GM20431 (cell line): ENCODE measurements at regions not wholly inside any gene's neighbourhood (a gene's known extent, or its start where the extent isn't known, plus 50 kb on each side); places are given as distances from the start of the nearest gene placed in this dataset.
"Not testable (repeated sequence)": the region's sequence is repeated elsewhere in the genome, so short reads cannot be mapped to it uniquely, and the experiment has no call there.

Experiments
- in situ Hi-C: fragments of 300-500 bp; cut with MseI, MboI; formaldehyde crosslinking; loops from one replicate; pipeline ENCODE4 v1.15.0; 2020; ENCODE audit warnings: low sequenced_read_pairs; ENCODE audit not compliant: unreplicated experiment

- in situ Hi-C loops: no loop called here
Observed at GRCh38 chr13:65756071-65756671, 1474.0 kb downstream of the PCDH9 start.

DNA sequence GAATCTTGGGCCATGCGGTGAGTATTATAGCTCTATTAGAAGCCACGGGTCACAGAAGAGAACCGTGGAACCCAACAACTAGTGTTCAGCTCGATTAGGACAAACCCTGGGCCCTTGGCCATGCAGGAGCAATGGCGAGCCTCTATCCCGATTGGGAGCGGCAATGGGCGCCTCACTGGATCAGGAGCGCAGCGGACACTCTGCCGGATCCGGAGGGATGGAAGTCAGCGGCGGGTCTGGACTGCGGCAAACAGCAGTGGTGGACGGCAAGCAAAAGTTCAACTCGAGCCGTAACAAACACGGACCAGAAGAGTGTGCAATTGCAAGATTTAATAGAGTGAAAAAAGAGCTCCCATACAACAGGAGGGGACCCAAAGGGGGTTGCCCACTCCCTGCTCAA, 1481.9 kb downstream of the PCDH9 start:
- in situ Hi-C loops: no loop called here

GRCh38 chr13:65746406-65746921, 1483.7 kb downstream of the PCDH9 start:
- in situ Hi-C loops: no loop called here

DNA sequence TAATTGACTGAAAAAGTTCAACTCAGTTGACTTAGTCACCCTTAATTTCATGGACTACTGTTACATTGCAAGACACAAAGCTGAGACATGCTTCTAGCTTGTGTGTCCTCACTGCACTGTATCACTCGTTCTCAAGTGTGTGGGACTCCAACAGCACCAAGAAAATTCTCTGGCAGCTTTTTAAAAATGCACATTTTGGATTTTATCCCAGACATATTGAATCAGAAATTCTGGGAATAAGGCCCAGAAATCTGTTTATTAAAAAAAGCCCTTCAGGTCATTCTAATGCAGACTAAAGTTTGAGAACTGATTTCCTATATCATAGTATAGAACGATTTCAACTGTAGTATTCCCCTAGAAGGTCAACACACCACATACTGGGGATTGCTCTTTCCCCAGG, 1485.3 kb downstream of the PCDH9 start:
- in situ Hi-C loops: no loop called here

DNA sequence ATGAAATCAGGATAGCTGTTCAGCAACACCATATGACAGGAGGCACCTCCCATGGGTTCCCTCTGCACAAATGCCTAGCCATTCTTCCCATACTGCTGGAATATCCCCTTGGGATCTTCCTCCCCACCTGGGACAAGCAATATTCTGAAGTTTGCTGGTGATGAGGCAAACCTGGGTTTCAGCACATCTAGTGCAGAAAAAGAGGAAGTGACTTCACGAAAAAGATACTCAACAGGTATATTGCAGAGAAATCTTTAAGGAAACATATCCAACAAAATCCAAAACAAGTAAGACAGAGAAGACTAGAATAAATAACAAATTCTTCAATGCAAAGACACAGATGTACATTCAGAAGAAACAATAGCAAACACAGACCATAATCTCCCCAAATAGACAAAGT, 1497.0 kb downstream of the PCDH9 start:
- in situ Hi-C loops: no loop called here

DNA sequence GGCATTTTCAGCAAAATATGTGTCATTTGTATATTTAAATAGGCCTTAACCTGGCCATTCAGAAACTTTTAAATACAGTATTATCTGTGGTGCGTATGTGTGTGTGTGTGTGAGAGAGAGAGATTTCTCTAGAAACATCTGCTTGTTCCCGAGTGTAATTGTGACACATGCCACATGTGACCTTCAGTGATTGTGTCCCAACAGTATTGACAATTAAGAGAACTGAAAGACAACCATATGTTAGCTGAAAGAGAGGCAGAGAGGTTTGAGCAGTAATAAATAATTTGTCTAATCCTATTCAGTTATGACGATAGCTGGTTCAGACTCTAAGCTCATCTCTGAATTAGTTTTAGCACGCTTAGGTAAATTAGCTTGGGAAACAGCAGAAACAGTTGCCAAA, 1503.1 kb downstream of the PCDH9 start:
- in situ Hi-C loops: no loop called here

DNA sequence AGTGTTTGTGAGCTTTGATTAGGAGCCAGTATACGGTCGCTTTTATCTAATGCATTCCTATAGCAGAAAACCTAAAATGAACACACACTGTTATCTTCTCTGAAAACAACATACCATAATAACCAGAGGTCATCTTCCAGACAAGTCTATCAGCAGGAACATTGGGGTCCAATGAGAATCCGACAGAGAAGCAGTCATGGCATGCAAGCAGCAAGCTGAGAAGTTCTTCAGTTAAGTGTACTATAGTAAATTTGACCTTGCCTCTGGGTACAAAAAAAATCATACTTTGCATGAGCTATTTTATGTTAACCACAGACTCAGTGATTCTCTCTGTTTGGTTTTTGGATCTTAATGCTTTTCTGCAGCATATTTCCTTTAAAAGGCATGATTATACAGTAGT, 1505.1 kb downstream of the PCDH9 start:
- in situ Hi-C loops: no loop called here

- in situ Hi-C loops: no loop called here
Observed at GRCh38 chr13:65724226-65724625, 1505.9 kb downstream of the PCDH9 start.

GRCh38 chr13:65722506-65722905, 1507.6 kb downstream of the PCDH9 start:
- in situ Hi-C loops: no loop called here

DNA sequence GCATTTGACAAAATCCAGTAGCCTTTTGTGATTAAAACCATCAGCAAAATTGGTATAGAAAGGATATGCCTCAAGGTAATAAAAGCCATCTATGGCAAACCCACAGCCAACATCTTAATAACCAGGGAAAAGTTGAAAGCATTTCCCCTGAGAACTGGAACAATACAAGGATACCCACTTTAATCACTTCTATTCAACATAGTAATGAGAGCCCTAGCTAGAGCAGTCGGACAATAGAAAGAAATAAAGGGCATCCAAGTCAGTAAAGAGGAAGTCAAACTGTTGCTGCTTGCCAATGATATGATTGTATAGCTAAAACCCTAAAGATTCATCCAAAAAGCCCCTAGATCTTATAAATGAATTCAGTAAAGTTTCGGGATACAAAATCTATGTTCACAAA, 1510.3 kb downstream of the PCDH9 start:
- in situ Hi-C loops: no loop called here

- in situ Hi-C loops: no loop called here
Observed at GRCh38 chr13:65710514-65710913, 1519.6 kb downstream of the PCDH9 start.

DNA sequence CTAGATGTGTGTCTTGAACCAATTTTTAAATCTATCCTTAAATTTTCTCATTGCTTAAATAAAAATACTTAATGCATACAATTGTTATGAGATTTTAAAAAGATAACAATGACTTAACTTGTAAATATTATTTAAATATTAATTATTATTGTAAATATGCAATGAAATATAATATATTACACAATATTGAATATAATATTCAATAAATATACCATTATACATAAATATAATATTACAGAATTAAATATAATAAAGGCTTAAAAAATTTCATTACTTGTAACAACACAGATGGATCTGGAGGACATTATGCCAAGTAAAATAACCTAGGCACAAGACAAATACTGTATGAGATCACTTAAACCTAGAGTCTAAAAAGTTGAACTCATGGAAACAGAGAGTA, 1532.3 kb downstream of the PCDH9 start:
- in situ Hi-C loops: no loop called here

DNA sequence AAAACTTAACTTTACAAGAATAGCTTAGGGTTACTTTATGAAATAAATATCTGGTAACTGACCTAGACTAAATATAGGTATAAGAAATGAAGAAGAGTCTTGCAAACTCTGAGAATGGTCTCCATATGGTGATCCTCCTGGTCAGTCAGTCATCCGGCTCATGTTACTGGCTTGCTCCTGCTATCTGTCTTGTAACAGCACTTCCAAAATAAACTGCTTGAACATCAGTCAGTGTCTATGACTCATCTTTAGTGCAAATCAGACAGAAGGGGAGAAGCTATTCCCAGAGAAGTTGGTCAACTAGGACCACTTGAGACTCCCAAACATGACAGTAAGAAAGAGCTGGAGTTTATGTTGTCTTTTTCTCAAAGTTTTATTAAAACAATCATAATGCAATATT, 1550.9 kb downstream of the PCDH9 start:
- in situ Hi-C loops: no loop called here

- in situ Hi-C loops: no loop called here
Observed at GRCh38 chr13:65677906-65678305, 1552.2 kb downstream of the PCDH9 start.

DNA sequence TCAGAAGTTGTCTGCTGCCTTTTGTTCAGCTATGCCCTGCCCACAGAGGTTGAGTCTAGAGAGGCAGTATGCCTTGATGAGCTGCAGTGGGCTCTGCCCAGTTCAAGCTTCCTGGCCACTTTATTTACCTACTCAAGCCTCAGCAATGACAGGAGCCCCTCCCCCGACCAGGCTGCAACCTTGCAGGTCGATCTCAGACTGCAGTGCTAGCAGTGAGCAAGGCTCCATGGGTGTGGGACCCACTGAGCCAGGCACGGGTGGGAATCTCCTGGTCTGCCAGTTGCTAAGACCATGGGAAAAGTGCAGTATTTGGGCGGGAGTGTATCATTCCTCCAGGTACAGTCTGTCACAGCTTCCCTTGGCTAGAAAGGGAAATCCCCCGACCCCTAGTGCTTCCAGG, 1554.8 kb downstream of the PCDH9 start:
- in situ Hi-C loops: not testable (repeated sequence)

DNA sequence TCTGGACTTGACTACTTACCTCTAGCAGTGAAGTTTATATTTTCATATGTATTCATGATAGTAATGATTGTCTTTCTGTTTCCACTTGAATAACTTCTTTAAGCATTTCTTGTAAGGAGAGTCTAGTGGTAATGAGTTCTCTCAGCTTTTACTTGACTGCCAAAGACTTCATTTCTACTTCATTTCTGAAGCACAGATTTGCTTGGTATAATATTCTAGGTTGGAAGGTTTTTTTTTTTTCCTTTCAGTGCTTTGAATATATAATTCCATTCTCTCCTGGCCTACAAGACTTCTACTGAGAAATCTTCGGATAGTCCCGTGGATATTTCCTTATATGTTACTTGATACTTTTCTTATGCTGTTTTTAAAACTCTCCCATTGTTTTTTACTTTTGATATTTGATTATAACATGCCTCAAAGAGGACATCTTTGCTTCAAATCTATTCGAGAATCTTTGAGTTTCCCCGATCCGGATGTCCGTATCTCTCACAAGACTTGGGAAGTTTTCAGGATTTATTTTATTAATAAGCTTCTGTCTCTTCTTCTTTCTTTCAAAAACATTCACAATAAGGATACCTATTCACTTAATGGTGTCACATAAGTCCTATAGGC, 1560.0 kb downstream of the PCDH9 start:
- in situ Hi-C loops: no loop called here

GRCh38 chr13:65660731-65661130, 1569.4 kb downstream of the PCDH9 start:
- in situ Hi-C loops: no loop called here

DNA sequence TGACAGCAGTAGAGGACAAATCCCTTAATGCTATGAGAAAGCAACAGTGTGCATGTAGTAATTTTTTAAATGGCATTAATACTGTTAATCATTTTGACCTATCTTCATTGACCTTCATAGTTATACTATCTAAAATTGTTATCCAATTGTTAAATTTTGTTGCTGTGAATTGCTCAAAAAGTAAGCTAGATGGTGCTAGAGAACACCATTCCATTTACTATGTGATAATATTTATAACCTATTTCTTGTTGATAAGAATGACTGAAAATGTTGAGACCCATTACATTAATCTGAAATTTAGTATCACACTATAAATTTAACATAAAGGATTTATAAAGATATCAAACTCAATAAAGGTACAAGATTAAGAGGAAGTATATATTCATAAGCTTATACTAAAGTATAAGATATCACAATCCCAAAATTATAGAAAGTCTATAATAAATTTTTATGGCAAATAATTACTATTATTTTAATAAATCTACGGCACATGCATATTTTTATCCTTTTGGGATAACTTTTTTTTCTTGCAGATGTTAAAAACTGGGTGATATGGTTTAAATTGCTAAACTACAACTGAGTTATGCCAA, 1573.3 kb downstream of the PCDH9 start:
- in situ Hi-C loops: no loop called here

DNA sequence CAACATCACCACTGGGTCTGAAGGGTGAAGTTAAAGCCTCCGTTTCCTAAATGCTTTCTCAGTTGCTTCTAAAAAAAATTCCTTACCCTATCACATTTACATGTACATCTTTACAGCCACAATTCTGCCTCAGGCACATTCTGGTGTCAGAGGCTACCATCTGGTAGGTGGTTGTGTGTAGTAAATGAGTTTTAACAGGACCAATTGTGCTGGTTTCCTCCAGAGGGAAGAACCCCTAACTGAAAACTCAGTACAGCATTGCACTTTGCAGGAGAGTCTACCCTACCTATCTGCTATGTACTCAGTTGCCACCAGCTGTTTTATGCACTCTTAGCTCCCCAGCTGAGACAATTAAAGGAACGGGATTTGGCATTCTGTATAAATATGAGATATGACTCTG, 1576.5 kb downstream of the PCDH9 start:
- in situ Hi-C loops: no loop called here

GRCh38 chr13:65650321-65650720, 1579.8 kb downstream of the PCDH9 start:
- in situ Hi-C loops: no loop called here

DNA sequence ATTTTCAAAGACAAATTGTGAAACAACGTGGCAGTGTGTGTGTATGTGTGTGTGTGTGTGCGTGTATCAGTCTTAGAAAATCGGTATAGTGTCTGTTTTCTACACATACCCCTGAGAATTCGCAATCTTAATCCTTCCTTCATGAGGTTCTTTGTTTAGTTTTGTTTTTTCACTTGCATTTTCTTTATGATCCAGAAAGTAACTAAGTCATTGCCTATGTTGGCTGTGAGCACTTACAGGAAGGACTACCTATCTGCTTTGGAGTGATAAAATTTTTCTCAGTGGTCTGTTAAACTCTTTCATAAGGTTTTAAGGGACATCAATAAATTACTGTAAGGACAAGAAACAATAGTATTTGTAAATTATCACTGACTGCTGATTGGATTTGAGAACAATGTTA, 1587.1 kb downstream of the PCDH9 start:
- in situ Hi-C loops: loop anchor here (25.0 kb wide), 1 partner anchor 1594 kb away; the partner anchor contains the start of gene PCDH9

DNA sequence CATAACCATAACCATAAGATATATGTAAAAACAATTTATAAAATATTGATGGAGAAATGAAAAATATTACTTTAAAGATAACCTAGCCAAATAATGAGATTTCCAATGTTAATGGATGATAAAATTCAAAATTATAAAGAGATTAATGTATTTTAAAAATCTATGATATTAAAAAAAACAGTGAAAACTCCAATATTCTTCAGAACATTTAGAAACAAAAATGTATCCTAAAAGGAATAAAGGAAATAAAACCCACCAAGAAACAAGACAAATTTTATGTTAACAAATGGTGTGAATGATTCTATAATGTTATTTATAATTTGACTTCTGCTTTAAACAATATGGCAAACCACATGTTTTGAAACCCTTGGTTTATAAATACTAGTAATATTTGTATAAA, 1587.8 kb downstream of the PCDH9 start:
- in situ Hi-C loops: loop anchor here (25.0 kb wide), 1 partner anchor 1595 kb away; the partner anchor contains the start of gene PCDH9
